NT2/D1 (cell line): ENCODE measurements at regions not wholly inside any gene's neighbourhood (a gene's known extent, or its start where the extent isn't known, plus 50 kb on each side); places are given as distances from the start of the nearest gene placed in this dataset.

Experiments used
- SUZ12 ChIP-seq: IDR thresholded peaks from 2 replicates; pipeline ENCODE4 v1.6.1; 2011; ENCODE audit not compliant: insufficient read length, insufficient read depth; ENCODE audit errors: extremely low read depth
- YY1 ChIP-seq: IDR thresholded peaks from 2 replicates; pipeline ENCODE4 v1.6.1; 2011; ENCODE audit not compliant: insufficient read length, insufficient read depth

GRCh38 chr7:9502269-9502668 is 1068.9 kb downstream of the NXPH1 start:
- TF ChIP-seq YY1 (no peak), SUZ12 (no peak)
